ENCODE measurements at regions not wholly inside any gene's neighbourhood (a gene's known extent, or its start where the extent isn't known, plus 50 kb on each side); places are given as distances from the start of the nearest gene placed in this dataset.

GRCh38 chr11:127236776-127237175 is 236.2 kb upstream of the KIRREL3 start:
- TF ChIP-seq CTCF (IDR thresholded peaks at IDR 0.05; ENCODE audit: insufficient read depth, low read depth, low read length): no peak
- no peak overlapping the region for H3K4me3 ChIP-seq (ENCODE audit: low read depth, low read length)
- no peak for DNase-seq (ENCODE audit: low read depth)

- TF ChIP-seq CTCF (IDR thresholded peaks at IDR 0.05; ENCODE audit: insufficient read depth, low read depth, low read length): no peak
- H3K4me3 ChIP-seq (ENCODE audit: low read depth, low read length): no peak overlapping the region
- DNase-seq (ENCODE audit: low read depth): no peak
These were observed 233.4 kb upstream of the KIRREL3 start for GRCh38 chr11:127233998-127234397.

- no peak for TF ChIP-seq CTCF (IDR thresholded peaks at IDR 0.05; ENCODE audit: insufficient read depth, low read depth, low read length)
- no peak overlapping the region for H3K4me3 ChIP-seq (ENCODE audit: low read depth, low read length)
- no peak for DNase-seq (ENCODE audit: low read depth)
These were observed 229.8 kb upstream of the KIRREL3 start for GRCh38 chr11:127230392-127230791.

- no peak overlapping the region for H3K4me3 ChIP-seq (ENCODE audit: low read depth, low read length)
- no peak for TF ChIP-seq CTCF (IDR thresholded peaks at IDR 0.05; ENCODE audit: insufficient read depth, low read depth, low read length)
- DNase-seq (ENCODE audit: low read depth): no peak
These were observed 226.4 kb upstream of the KIRREL3 start for GRCh38 chr11:127226949-127227348.

GRCh38 chr11:127226380-127226779 is 225.8 kb upstream of the KIRREL3 start:
- DNase-seq (ENCODE audit: low read depth): no peak
- H3K4me3 ChIP-seq (ENCODE audit: low read depth, low read length): no peak overlapping the region
- no peak for TF ChIP-seq CTCF (IDR thresholded peaks at IDR 0.05; ENCODE audit: insufficient read depth, low read depth, low read length)

- H3K4me3 ChIP-seq (ENCODE audit: low read depth, low read length): no peak overlapping the region
- DNase-seq (ENCODE audit: low read depth): no peak
- no peak for TF ChIP-seq CTCF (IDR thresholded peaks at IDR 0.05; ENCODE audit: insufficient read depth, low read depth, low read length)
These were observed 225.0 kb upstream of the KIRREL3 start for GRCh38 chr11:127225619-127226018.

- no peak overlapping the region for H3K4me3 ChIP-seq (ENCODE audit: low read depth, low read length)
- no peak for DNase-seq (ENCODE audit: low read depth)
- no peak for TF ChIP-seq CTCF (IDR thresholded peaks at IDR 0.05; ENCODE audit: insufficient read depth, low read depth, low read length)
These were observed 223.7 kb upstream of the KIRREL3 start for GRCh38 chr11:127224276-127224675.

Measured in fibroblast of villous mesenchyme (primary cell).